KMS-11 (cell line): ENCODE measurements at regions not wholly inside any gene's neighbourhood (a gene's known extent, or its start where the extent isn't known, plus 50 kb on each side); places are given as distances from the start of the nearest gene placed in this dataset.

ENCODE experiments used
- H2AFZ ChIP-seq: fragments of 200-600 bp; sonication (generic); 2 replicates; pipeline ENCODE4 v1.6.1; 2016; ENCODE audit warnings: antibody characterized with exemption, mixed run types, low read depth
- H3K27ac ChIP-seq: fragments of 200-600 bp; sonication (generic); 2 replicates; pipeline ENCODE4 v1.6.1; 2016; ENCODE audit warnings: mild to moderate bottlenecking, mixed run types
- H3K27me3 ChIP-seq: fragments of 200-600 bp; sonication (generic); 2 replicates; pipeline ENCODE4 v1.6.1; 2017; ENCODE audit warnings: mild to moderate bottlenecking, low read depth, mixed run types, moderate library complexity; ENCODE audit not compliant: insufficient read depth
- H3K36me3 ChIP-seq: fragments of 200-600 bp; sonication (generic); 2 replicates; pipeline ENCODE4 v1.6.1; 2017; ENCODE audit warnings: mild to moderate bottlenecking, mixed run types; ENCODE audit not compliant: insufficient read depth
- H3K4me1 ChIP-seq: fragments of 200-600 bp; sonication (generic); 2 replicates; pipeline ENCODE4 v1.6.1; 2016; ENCODE audit warnings: mild to moderate bottlenecking, low read depth, mixed run types; ENCODE audit not compliant: poor library complexity, severe bottlenecking
- H3K4me2 ChIP-seq: fragments of 200-600 bp; sonication (generic); 2 replicates; pipeline ENCODE4 v1.7.0; 2016; ENCODE audit warnings: mild to moderate bottlenecking, mixed run types
- H3K4me3 ChIP-seq: fragments of 200-600 bp; sonication (generic); IDR thresholded peaks from 2 replicates; pipeline ENCODE4 v1.6.1; 2017; ENCODE audit warnings: low read depth, low read length, mixed read lengths; ENCODE audit not compliant: insufficient read depth
- H3K79me2 ChIP-seq: fragments of 200-600 bp; sonication (generic); 2 replicates; pipeline ENCODE4 v1.6.1; 2016; ENCODE audit warnings: low read depth, mixed run types; ENCODE audit not compliant: insufficient read depth
- H3K9ac ChIP-seq: fragments of 200-600 bp; sonication (generic); 2 replicates; pipeline ENCODE4 v1.6.1; 2016; ENCODE audit warnings: mild to moderate bottlenecking, mixed run types
- H4K20me1 ChIP-seq: fragments of 200-600 bp; sonication (generic); 2 replicates; pipeline ENCODE4 v1.6.1; 2016; ENCODE audit warnings: mild to moderate bottlenecking, mixed run types; ENCODE audit not compliant: insufficient read depth
- CTCF ChIP-seq: fragments of 200-600 bp; sonication (generic); conservative IDR thresholded peaks from 2 replicates; pipeline ENCODE4 v1.6.1; 2017; ENCODE audit warnings: low read depth, mild to moderate bottlenecking, antibody characterized with exemption, low read length, moderate library complexity, mixed read lengths

GRCh38 chr5:174222891-174223290 is 177.4 kb downstream of the NSG2 start:
- H3K4me3 ChIP-seq: no peak overlapping the region
- no peak overlapping the region for H3K9ac ChIP-seq
- no peaks in the 10 kb centered on the region for H3K79me2 ChIP-seq
- H3K36me3 ChIP-seq: no peaks in the 10 kb centered on the region
- H4K20me1 ChIP-seq: no peaks in the 10 kb centered on the region
- TF ChIP-seq CTCF: no peak
- H3K4me1 ChIP-seq: peaks cover 1% of the 10 kb centered on the region
- no peaks in the 10 kb centered on the region for H3K27me3 ChIP-seq
- no peak overlapping the region for H3K4me2 ChIP-seq
- no peak overlapping the region for H3K27ac ChIP-seq
- H2AFZ ChIP-seq: no peak overlapping the region

- Histone ChIP-seq H3K27ac (no peak overlapping the region), H3K27me3 (no peaks in the 10 kb centered on the region), H3K4me2 (no peak overlapping the region), H3K4me1 (no peaks in the 10 kb centered on the region), H3K9ac (no peak overlapping the region), H3K36me3 (no peaks in the 10 kb centered on the region), H3K79me2 (no peaks in the 10 kb centered on the region), H2AFZ (no peak overlapping the region), H4K20me1 (no peaks in the 10 kb centered on the region), H3K4me3 (no peak overlapping the region)
- no peak for TF ChIP-seq CTCF
These were observed 177.8 kb downstream of the NSG2 start for GRCh38 chr5:174223355-174223754.

GRCh38 chr5:174229068-174229467 is 183.6 kb downstream of the NSG2 start:
- no peaks in the 10 kb centered on the region for H3K4me1 ChIP-seq
- no peak overlapping the region for H2AFZ ChIP-seq
- no peaks in the 10 kb centered on the region for H3K27me3 ChIP-seq
- H4K20me1 ChIP-seq: no peaks in the 10 kb centered on the region
- H3K36me3 ChIP-seq: no peaks in the 10 kb centered on the region
- no peak overlapping the region for H3K4me2 ChIP-seq
- H3K27ac ChIP-seq: no peak overlapping the region
- no peak overlapping the region for H3K4me3 ChIP-seq
- no peaks in the 10 kb centered on the region for H3K79me2 ChIP-seq
- H3K9ac ChIP-seq: no peak overlapping the region
- no peak for TF ChIP-seq CTCF

GRCh38 chr5:174229514-174230370 is 184.2 kb downstream of the NSG2 start:
- no peak overlapping the region for H3K9ac ChIP-seq
- no peaks in the 10 kb centered on the region for H3K27me3 ChIP-seq
- no peaks in the 10 kb centered on the region for H4K20me1 ChIP-seq
- H2AFZ ChIP-seq: no peak overlapping the region
- no peak overlapping the region for H3K4me3 ChIP-seq
- H3K36me3 ChIP-seq: no peaks in the 10 kb centered on the region
- no peaks in the 10 kb centered on the region for H3K79me2 ChIP-seq
- H3K27ac ChIP-seq: no peak overlapping the region
- H3K4me2 ChIP-seq: no peak overlapping the region
- H3K4me1 ChIP-seq: no peaks in the 10 kb centered on the region
- no peak for TF ChIP-seq CTCF
